ENCODE measurements at regions not wholly inside any gene's neighbourhood (a gene's known extent, or its start where the extent isn't known, plus 50 kb on each side); places are given as distances from the start of the nearest gene placed in this dataset.
"Not testable (repeated sequence)": the region's sequence is repeated elsewhere in the genome, so short reads cannot be mapped to it uniquely, and the experiment has no call there.

DNA sequence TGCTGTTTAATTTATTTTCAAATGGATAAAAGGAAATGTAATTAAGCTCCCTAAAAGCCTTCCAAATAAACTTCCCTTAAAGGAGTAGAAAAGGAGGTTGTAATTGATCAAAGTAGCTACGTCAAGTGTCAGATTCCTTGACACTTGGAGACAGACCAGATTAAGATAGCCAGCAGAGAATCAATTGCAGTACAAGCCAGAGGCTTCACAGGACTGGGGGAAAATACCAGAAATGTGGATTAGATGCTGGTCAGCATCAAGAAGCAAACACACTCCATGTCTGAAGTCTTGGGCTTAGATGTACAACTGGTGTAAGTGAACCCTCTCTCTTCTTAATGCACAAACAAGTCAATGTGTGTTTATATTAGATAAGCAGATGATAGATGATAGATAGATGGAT, 184.9 kb upstream of the TAS2R1 start:
- H3K9me3 Mint-ChIP-seq = peaks cover 17% of the 10 kb centered on the region
- H3K27me3 Mint-ChIP-seq = no peaks in the 10 kb centered on the region
- H3K4me3 Mint-ChIP-seq = no peak overlapping the region
- no peak overlapping the region for H3K27ac Mint-ChIP-seq (ENCODE audit: low read depth)
- no peaks in the 10 kb centered on the region for H3K36me3 Mint-ChIP-seq (ENCODE audit: insufficient read depth)
- ATAC-seq (replicated peaks; ENCODE audit: extremely low read depth, poor library complexity, severe bottlenecking) (no peak), DNase-seq (ENCODE audit: low spot score in 2 of 2) (no peak)
- H3K4me1 Mint-ChIP-seq = no peaks in the 10 kb centered on the region

DNA sequence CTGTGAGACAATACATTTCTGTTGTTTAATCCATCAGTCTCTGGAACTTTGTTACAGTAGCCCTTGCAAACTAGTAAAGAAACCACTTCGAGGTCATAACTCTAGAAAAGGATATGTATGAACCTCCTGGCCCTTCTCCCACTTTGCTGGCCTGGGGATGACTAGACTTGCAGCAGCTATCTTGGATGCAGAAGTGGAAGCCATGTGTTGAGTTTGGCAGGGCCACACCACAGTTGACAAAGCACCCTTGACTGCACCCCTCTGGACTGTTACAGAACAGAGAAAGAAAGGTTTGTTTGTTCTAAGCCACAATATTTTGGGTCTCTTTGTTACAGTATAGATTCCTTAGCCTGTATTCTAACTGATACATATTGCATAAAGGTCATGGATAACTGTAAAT, 183.2 kb upstream of the TAS2R1 start:
- H3K27me3 Mint-ChIP-seq = no peaks in the 10 kb centered on the region

DNA sequence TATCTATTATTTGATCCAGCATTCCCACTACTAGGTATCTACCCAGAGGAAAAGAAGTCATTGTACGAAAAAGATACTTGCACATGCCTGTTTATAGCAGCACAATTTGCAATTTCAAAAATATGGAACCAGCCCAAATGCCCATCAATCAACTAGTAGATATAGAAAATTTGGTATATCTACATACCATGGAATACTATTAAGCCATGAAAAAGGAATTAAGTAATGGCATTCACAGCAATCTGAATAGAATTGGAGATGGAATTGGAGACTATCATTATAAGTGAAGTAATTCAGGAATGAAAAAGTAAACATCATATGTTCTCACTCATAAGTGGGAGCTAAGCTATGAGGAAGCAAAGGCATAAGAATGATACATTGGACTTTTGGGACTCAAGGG, 177.2 kb upstream of the TAS2R1 start:
- H3K4me1 Mint-ChIP-seq; H3K4me3 Mint-ChIP-seq; ATAC-seq (replicated peaks; ENCODE audit: extremely low read depth, poor library complexity, severe bottlenecking); H3K36me3 Mint-ChIP-seq (ENCODE audit: insufficient read depth); DNase-seq (ENCODE audit: low spot score in 2 of 2); H3K27ac Mint-ChIP-seq (ENCODE audit: low read depth); H3K27me3 Mint-ChIP-seq: not testable (repeated sequence)
- H3K9me3 Mint-ChIP-seq = peaks cover 28% of the 10 kb centered on the region

More for the DNA sequence above, 183.2 kb upstream of the TAS2R1 start:
- ATAC-seq (replicated peaks; ENCODE audit: extremely low read depth, poor library complexity, severe bottlenecking) (no peak), DNase-seq (ENCODE audit: low spot score in 2 of 2) (no peak)
- peaks cover 21% of the 10 kb centered on the region for H3K9me3 Mint-ChIP-seq
- no peaks in the 10 kb centered on the region for H3K4me1 Mint-ChIP-seq
- no peak overlapping the region for H3K27ac Mint-ChIP-seq (ENCODE audit: low read depth)
- no peak overlapping the region for H3K4me3 Mint-ChIP-seq
- no peaks in the 10 kb centered on the region for H3K36me3 Mint-ChIP-seq (ENCODE audit: insufficient read depth)

DNA sequence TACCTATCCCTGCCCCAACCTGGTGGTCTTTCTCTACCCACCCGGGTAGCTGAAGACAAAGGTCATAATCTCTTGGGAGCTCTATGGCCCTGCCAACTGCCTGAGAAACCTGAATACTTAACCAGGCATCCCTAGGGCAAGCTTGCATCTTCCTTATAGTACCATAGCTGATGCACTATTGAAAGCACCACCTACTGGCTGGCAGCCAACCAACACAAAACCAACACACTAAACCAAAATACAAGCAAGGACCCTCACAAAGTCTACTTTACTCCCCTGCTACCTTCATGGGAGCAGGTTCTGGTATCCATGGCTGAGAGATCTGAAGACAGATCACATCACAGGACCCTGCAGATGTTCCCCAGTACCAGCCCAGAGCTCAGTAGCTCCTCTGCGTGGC, 171.8 kb upstream of the TAS2R1 start:
- H3K36me3 Mint-ChIP-seq (ENCODE audit: insufficient read depth) = peaks cover 1% of the 10 kb centered on the region
- no peak for DNase-seq (ENCODE audit: low spot score in 2 of 2)
- no peaks in the 10 kb centered on the region for H3K27me3 Mint-ChIP-seq
- H3K4me1 Mint-ChIP-seq = no peaks in the 10 kb centered on the region
- H3K4me3 Mint-ChIP-seq = no peak overlapping the region
- peaks cover 10% of the 10 kb centered on the region for H3K9me3 Mint-ChIP-seq
- H3K27ac Mint-ChIP-seq (ENCODE audit: low read depth) = no peak overlapping the region
- ATAC-seq (replicated peaks; ENCODE audit: extremely low read depth, poor library complexity, severe bottlenecking) = no peak

DNA sequence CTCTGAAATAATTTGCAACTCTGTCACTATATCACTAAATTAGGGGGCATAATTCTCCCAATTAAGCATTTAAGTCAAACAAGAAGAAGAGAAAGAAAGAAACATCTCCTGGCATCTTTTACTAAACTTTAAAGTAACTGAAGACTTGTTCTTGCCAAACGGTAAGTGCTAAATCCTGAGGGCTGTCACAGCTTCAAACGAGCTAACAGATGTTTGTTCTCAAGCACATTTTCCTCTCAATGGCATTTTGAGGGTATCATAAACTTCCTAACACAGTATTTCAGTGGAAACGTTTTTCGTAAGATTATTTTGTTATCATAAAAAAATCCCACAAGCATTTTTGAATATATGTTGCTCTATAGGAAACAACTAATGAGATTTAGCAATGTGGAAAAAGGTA, 169.5 kb upstream of the TAS2R1 start:
- peaks cover 7% of the 10 kb centered on the region for H3K9me3 Mint-ChIP-seq
- ATAC-seq (replicated peaks; ENCODE audit: extremely low read depth, poor library complexity, severe bottlenecking) (no peak), DNase-seq (ENCODE audit: low spot score in 2 of 2) (no peak)
- H3K27me3 Mint-ChIP-seq = no peaks in the 10 kb centered on the region
- H3K4me1 Mint-ChIP-seq = no peaks in the 10 kb centered on the region
- peaks cover 1% of the 10 kb centered on the region for H3K36me3 Mint-ChIP-seq (ENCODE audit: insufficient read depth)
- no peak overlapping the region for H3K27ac Mint-ChIP-seq (ENCODE audit: low read depth)
- no peak overlapping the region for H3K4me3 Mint-ChIP-seq

DNA sequence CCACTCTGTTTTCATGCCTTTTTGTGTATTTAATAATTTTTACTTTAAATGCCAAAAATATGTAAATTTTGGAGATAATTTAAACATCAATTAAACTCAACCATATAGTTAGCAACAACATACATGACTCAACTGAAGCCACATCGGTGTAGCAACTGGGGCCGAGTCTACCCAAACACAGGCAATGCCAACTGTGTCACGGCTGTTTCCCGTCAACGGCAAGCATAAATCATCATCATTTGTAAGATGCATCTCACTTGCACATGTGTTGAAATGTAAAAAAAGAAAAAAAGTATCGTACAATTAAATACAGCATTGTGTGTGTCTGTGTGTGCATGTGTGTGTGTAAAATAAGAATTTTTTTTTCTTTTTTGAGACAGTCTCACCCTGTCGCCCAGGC, 160.1 kb upstream of the TAS2R1 start:
- no peak overlapping the region for H3K27ac Mint-ChIP-seq (ENCODE audit: low read depth)
- H3K36me3 Mint-ChIP-seq (ENCODE audit: insufficient read depth) = no peaks in the 10 kb centered on the region
- H3K4me3 Mint-ChIP-seq = no peak overlapping the region
- no peaks in the 10 kb centered on the region for H3K4me1 Mint-ChIP-seq
- no peak for ATAC-seq (replicated peaks; ENCODE audit: extremely low read depth, poor library complexity, severe bottlenecking)
- peaks cover 11% of the 10 kb centered on the region for H3K9me3 Mint-ChIP-seq
- no peaks in the 10 kb centered on the region for H3K27me3 Mint-ChIP-seq
- DNase-seq (ENCODE audit: low spot score in 2 of 2) = no peak

DNA sequence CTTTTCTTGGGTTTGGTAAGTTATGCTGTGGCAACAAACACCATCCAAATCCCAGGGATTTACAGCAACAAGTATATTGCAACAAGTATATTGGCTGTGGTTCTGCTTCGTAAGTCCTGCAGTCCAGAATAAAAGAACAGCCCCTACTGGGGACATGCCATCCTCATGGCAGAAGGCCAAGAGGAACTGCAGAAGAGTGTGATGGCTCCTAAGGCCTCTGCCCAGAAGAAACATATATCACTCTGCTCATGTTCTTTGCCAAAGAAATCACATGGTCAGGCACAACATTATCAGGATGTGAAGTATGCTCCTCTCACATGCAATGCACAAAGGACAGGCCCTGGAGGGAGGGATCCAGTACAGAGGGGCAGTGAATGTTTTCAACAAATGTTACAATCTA, 159.6 kb upstream of the TAS2R1 start:
- H3K4me3 Mint-ChIP-seq = no peak overlapping the region
- H3K27me3 Mint-ChIP-seq = no peaks in the 10 kb centered on the region
- H3K4me1 Mint-ChIP-seq = no peaks in the 10 kb centered on the region
- no peak overlapping the region for H3K27ac Mint-ChIP-seq (ENCODE audit: low read depth)
- no peaks in the 10 kb centered on the region for H3K36me3 Mint-ChIP-seq (ENCODE audit: insufficient read depth)
- peaks cover 11% of the 10 kb centered on the region for H3K9me3 Mint-ChIP-seq
- ATAC-seq (replicated peaks; ENCODE audit: extremely low read depth, poor library complexity, severe bottlenecking) (no peak), DNase-seq (ENCODE audit: low spot score in 2 of 2) (no peak)

DNA sequence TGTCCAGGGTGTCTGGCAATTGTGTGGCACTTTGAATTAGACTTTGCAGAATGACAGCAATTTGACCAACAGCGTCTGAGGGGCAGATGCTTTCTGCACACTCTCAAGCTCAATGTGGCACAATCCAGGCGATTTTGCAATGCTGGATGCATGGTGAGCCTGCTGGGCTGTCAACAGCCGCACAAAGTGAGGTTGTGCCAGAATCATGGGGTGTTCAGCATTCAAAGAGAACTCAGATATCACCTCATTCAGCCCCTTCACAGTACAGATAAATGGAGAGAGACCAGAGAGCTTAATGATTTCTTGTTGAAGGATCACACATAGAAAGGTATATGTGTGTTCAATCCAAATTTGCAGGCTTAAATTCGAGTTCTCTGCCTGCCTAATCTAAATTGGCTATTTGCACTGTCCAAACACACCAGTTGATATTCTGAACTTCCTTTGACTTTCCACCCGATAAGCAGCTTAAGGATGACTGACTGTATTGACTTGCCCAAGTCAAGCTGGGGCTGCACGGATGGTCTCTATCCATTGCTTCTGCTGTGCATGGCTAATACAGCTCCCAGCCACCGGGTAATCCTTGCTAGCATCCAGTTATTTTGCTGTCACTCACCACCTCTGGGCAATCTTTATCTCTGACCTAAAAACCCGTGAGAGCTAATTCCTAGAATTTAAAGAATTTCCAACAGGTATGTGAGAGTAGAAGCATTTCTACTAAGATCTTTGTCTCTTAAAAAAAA, 157.9 kb upstream of the TAS2R1 start:
- Mint-ChIP-seq H3K9me3 (peaks cover 9% of the 10 kb centered on the region), H3K4me3 (no peak overlapping the region), H3K27me3 (no peaks in the 10 kb centered on the region), H3K4me1 (no peaks in the 10 kb centered on the region), H3K36me3 (ENCODE audit: insufficient read depth) (no peaks in the 10 kb centered on the region), H3K27ac (ENCODE audit: low read depth) (no peak overlapping the region)
- DNase-seq (ENCODE audit: low spot score in 2 of 2) (no peak), ATAC-seq (replicated peaks; ENCODE audit: extremely low read depth, poor library complexity, severe bottlenecking) (no peak)

DNA sequence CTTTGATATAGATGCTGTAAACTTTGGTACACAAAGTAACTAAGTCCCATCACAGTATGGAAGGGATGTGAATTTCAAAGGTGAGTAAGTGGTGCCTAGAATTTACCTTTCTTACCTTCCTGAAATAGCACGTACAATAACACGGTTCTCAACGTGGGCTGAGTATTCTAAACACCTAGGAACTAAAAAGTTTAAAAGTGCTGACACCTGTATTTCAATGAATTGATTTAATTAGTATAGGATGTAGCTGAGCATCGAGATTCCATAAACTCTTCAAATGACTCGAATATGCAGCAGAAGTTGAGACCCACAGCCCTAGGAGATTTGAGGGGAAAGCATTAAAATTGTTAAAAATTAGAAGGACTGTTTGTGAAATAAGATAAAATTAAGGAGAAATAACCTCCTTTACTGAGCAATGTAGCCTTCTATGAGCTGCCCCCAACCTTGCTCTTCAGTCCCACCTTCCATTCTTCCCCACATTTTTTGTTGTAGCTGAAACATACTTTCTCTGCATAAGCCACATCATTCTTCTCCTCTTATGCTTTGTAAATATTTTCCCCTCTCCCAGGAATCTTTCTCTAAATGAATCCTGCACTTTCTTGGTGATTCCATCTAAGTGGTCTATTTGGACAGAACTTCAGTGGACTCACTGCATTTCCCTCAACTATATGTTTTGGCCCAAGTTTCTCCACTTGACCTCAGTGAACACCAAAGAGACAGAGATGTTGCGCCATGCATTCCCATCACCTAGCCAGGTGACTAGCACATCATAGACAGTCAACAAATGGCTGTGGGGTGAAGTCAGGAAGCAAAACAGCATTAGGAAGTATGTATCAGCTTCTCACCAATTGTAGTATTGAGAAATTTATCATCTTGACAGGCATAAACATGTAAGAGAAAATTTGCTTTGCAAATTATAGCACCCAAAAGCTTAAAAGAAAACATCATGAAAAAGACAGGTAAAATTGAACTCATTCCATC, 156.5 kb upstream of the TAS2R1 start:
- DNase-seq (ENCODE audit: low spot score in 2 of 2) = no peak
- Mint-ChIP-seq H3K27ac (ENCODE audit: low read depth) (no peak overlapping the region), H3K27me3 (no peaks in the 10 kb centered on the region), H3K4me1 (no peaks in the 10 kb centered on the region), H3K9me3 (peaks cover 14% of the 10 kb centered on the region), H3K36me3 (ENCODE audit: insufficient read depth) (no peaks in the 10 kb centered on the region), H3K4me3 (no peak overlapping the region)
- no peak for ATAC-seq (replicated peaks; ENCODE audit: extremely low read depth, poor library complexity, severe bottlenecking)

DNA sequence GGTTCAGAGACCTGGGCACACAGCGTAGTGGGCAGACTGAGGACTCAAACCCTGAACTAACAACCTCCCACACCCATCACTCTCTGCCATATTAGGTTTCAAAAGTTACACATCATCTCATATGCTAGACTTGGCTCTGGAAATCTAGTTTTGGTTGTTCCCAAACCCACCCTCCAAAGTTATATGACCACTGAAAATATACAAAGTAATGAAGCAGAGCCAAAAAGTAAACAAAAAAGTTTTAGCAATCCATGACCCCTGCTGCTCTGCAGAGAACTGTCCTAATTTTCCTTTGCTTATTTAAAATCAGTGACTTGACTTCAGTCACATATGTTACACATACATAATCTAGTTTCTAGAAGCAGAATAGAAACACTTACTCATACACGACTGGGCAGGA, 155.6 kb upstream of the TAS2R1 start:
- Mint-ChIP-seq H3K9me3 (peaks cover 21% of the 10 kb centered on the region), H3K27me3 (no peaks in the 10 kb centered on the region), H3K36me3 (ENCODE audit: insufficient read depth) (no peaks in the 10 kb centered on the region), H3K27ac (ENCODE audit: low read depth) (no peak overlapping the region), H3K4me3 (no peak overlapping the region), H3K4me1 (no peaks in the 10 kb centered on the region)
- DNase-seq (ENCODE audit: low spot score in 2 of 2) (no peak), ATAC-seq (replicated peaks; ENCODE audit: extremely low read depth, poor library complexity, severe bottlenecking) (no peak)

DNA sequence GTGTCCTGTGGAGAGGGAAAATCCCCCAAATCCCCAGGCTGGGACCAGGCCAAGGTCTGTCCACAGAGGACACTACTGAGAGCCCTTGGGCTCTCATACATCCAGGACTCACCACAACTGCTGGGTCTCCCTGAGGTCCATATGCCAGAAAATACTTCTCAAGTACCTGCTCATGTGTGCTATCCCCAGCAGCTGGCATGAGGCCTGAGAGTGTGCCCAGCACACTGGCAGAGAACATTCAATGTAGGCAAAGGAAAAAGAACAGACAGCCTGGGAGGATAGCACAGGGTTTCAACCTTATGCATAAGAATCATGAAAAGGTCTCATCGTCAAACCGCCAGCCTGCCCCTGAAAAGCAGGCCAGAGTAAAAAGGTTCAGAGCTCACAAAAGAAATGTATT, 154.1 kb upstream of the TAS2R1 start:
- Mint-ChIP-seq H3K36me3 (ENCODE audit: insufficient read depth) (no peaks in the 10 kb centered on the region), H3K4me3 (no peak overlapping the region), H3K27me3 (no peaks in the 10 kb centered on the region), H3K4me1 (no peaks in the 10 kb centered on the region), H3K9me3 (peaks cover 32% of the 10 kb centered on the region), H3K27ac (ENCODE audit: low read depth) (no peak overlapping the region)
- no peak for DNase-seq (ENCODE audit: low spot score in 2 of 2)
- no peak for ATAC-seq (replicated peaks; ENCODE audit: extremely low read depth, poor library complexity, severe bottlenecking)

DNA sequence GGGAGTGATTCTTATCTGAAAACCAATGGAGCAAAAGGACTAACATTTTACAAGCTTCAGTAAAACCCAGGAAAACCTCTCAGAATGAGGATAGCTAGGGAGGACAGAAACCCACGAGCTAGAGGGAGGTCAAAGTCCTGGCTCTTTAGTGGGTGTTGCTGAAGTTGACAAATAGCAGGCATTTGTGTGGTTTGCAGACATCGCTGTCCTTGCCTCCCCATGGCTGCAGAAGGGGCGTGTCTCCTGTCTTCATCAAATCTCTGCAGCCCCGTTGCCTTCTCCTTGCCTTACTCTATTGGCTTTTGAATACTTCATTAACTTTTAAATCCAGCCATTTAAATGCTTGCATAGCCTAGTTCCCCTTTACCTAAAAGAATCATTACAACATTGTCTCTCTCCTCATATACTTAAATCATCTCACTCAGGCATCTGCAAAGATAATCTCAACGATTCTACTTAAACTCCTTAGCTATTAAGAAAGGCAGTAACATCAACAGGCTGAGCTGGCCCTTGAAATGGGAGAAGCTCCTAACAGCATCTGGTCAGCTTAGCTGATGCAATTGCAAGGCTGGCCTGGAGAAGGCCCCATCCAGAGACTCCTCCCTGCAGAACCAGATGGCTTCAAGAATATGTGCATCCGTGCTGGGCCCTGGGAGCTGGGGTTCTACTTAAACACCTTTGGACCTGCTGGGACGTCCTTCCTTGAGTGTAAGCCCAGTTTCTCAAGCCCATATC, 152.8 kb upstream of the TAS2R1 start:
- Mint-ChIP-seq H3K4me1 (no peaks in the 10 kb centered on the region), H3K36me3 (ENCODE audit: insufficient read depth) (no peaks in the 10 kb centered on the region), H3K27ac (ENCODE audit: low read depth) (no peak overlapping the region), H3K4me3 (no peak overlapping the region), H3K27me3 (no peaks in the 10 kb centered on the region), H3K9me3 (peaks cover 35% of the 10 kb centered on the region)
- DNase-seq (ENCODE audit: low spot score in 2 of 2) = no peak
- no peak for ATAC-seq (replicated peaks; ENCODE audit: extremely low read depth, poor library complexity, severe bottlenecking)
